Femur (tissue), 1 donor: ENCODE measurements at regions not wholly inside any gene's neighbourhood (a gene's known extent, or its start where the extent isn't known, plus 50 kb on each side); places are given as distances from the start of the nearest gene placed in this dataset.
A peak's percentile ranks its signal among the peaks of the same experiment; 100 is the strongest.

Source experiments
- DNase-seq: peaks from one replicate; pipeline ENCODE4 v3.0.0-alpha.2; 2017

- no peak for DNase-seq
Measured at GRCh38 chr12:102781117-102781516, 135.9 kb downstream of the PAH start.

- DNase-seq, result no peak
Measured at GRCh38 chr12:102776041-102776440, 141.0 kb downstream of the PAH start.

GRCh38 chr12:102769323-102769916 lies 147.6 kb downstream of the PAH start:
- peak; percentile 81 for DNase-seq

GRCh38 chr12:102766961-102767360 lies 150.1 kb downstream of the PAH start:
- DNase-seq, result no peak

GRCh38 chr12:102765736-102766135 lies 151.3 kb downstream of the PAH start:
- peak; percentile 31 for DNase-seq

- no peak for DNase-seq
Measured at GRCh38 chr12:102763471-102763870, 153.6 kb downstream of the PAH start.

GRCh38 chr12:102763061-102763460 lies 154.0 kb downstream of the PAH start:
- no peak for DNase-seq

- DNase-seq, result no peak
Measured at GRCh38 chr12:102760322-102760721, 156.7 kb downstream of the PAH start.

GRCh38 chr12:102759466-102759865 lies 157.6 kb downstream of the PAH start:
- DNase-seq, result no peak

- DNase-seq, result no peak
Measured at GRCh38 chr12:102757882-102758226, 159.2 kb downstream of the PAH start.

GRCh38 chr12:102757154-102757881 lies 159.7 kb downstream of the PAH start:
- DNase-seq, result peak; percentile 77

- DNase-seq, result peak; percentile 27
Measured at GRCh38 chr12:102756530-102756929, 160.5 kb downstream of the PAH start.

GRCh38 chr12:102755266-102755665 lies 161.8 kb downstream of the PAH start:
- DNase-seq, result no peak

- no peak for DNase-seq
Measured at GRCh38 chr12:102753802-102754201, 163.2 kb downstream of the PAH start.

GRCh38 chr12:102748704-102749103 lies 168.3 kb downstream of the PAH start:
- DNase-seq, result no peak

GRCh38 chr12:102746963-102747362 lies 170.1 kb downstream of the PAH start:
- no peak for DNase-seq

GRCh38 chr12:102745971-102746600 lies 171.0 kb downstream of the PAH start:
- DNase-seq, result no peak

- no peak for DNase-seq
Measured at GRCh38 chr12:102741196-102741595, 175.8 kb downstream of the PAH start.

GRCh38 chr12:102740141-102740955 lies 176.7 kb downstream of the PAH start:
- DNase-seq, result peak; percentile 44

- DNase-seq, result no peak
Measured at GRCh38 chr12:102736328-102736727, 180.7 kb downstream of the PAH start.

GRCh38 chr12:102735104-102735503 lies 181.9 kb downstream of the PAH start:
- no peak for DNase-seq

- DNase-seq, result no peak
Measured at GRCh38 chr12:102730996-102731395, 186.0 kb downstream of the PAH start.

GRCh38 chr12:102728506-102729242 lies 188.4 kb downstream of the PAH start:
- DNase-seq, result no peak
